ENCODE measurements at regions not wholly inside any gene's neighbourhood (a gene's known extent, or its start where the extent isn't known, plus 50 kb on each side); places are given as distances from the start of the nearest gene placed in this dataset.

DNA sequence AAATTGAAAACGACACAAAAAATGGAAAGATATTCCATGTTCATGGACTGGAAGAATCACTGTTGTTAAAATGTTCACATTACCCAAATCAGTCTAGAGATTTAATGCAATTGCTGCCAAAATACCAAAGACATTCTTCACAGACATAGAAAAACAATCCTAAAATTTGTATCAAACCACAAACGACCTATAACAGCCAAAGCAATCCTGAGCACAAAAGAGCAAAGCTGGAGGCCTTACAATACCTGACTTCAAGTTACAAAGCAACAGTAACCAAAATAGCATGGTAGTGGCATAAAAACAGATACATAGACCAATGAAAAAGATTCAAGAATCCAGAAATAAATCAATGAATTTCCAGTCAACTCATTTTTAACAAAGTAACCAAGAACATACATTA is 1077.3 kb downstream of the KCNT2 start:
- TF ChIP-seq GATA3 (IDR thresholded peaks at IDR 0.05; ENCODE audit: low read depth, low read length), result no peak
- TF ChIP-seq GATA2 (IDR thresholded peaks at IDR 0.05; ENCODE audit: low read depth, low read length), result no peak
